TTC549 (cell line): ENCODE measurements at regions not wholly inside any gene's neighbourhood (a gene's known extent, or its start where the extent isn't known, plus 50 kb on each side); places are given as distances from the start of the nearest gene placed in this dataset.

Experiments
- FAIRE-seq: peaks from 2 replicates; lab custom pipeline; 2012; peaks lifted over from hg19 to GRCh38; lab: Jason Lieb, UNC

DNA sequence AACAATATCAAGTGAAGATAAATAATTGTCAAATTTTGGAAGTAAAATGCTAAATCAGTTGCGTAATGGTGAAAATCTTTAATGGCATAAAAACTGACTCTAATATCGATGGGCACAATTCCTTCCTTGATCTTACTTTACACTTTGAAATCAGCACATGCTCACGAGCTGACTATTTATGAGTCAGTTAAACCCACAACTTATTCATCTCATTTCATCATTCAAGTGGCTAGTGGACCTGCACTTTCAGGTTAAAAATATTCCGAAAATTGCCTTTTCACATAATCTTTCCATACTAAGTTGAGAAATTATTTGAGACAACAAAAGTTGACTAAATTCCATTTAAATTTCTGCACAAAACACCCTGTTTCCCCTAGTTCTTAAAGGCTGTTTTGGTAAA is 582.1 kb upstream of the TENM3 start:
- no peak for FAIRE-seq

DNA sequence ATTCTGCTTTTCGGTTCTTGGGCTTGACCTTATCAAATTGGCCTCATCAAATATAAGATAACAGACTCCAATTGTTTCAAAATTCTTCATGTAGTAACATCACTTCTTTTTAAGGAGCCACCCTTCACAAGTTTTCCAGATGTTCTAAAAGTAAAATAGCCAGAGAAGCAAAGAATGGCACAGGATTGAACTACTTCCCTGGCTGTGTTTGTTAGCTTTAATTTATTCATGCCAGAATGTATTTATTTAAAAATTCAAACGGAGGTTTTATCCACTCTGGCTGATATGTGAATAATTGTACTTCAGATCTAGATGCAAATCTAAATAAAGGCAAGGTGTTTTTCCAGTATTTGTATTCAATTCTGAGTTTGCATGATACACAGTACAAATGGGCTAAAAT is 581.3 kb upstream of the TENM3 start:
- FAIRE-seq, result no peak

DNA sequence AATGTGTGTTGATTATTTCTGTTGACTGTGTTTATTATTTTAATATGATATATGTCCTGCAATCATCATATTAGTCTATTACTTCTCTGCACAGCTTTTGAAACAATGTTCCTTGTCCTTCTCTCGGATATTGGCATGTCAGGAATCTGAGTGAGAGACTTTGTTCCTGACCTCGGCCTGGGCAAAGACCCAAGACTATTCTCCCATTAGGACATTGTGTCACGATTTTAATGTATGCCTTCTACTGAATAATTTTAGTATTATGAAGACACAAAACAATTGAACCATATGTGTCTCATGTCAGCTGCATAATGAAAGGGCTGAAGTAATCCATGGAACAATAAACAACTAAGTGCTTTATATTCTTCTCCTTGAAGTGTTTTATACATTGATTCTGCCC is 580.8 kb upstream of the TENM3 start:
- FAIRE-seq, result no peak

DNA sequence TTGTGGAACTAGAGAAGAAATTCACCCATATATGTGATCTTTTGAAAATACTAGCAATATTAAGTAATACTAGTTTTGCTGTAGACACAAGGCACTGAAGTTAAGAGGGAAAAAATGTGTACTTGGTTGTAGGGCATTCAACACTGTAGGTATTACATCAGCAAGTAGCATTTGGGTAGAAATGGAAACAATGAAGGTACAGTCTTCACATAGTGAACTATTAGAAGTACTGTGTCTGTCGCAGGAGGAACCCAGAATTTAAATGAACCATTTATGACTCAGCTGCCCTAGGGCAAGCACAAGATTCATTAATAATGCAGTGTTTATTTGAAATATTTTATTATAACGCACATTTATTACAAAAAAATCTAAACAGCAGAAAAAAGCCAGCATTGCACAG is 572.7 kb upstream of the TENM3 start:
- no peak for FAIRE-seq

DNA sequence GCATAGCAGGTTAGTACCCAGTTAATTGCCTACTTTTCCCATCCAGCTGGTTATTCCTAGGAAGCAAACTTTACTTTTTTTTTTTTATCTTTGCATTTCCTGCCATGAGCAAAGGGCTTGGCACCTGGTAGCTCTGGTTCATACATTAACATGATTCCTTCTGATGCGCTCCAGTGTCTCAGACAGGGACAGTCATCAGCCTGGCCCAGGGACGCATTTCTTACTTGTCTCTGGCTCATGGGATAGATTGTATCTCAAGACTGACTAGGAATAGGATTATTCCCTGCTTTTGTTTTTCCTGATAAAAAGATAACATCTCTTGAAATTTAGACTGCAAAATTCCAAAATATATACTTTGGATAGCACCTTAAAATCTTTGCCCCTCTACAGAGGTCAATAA is 571.5 kb upstream of the TENM3 start:
- no peak for FAIRE-seq

DNA sequence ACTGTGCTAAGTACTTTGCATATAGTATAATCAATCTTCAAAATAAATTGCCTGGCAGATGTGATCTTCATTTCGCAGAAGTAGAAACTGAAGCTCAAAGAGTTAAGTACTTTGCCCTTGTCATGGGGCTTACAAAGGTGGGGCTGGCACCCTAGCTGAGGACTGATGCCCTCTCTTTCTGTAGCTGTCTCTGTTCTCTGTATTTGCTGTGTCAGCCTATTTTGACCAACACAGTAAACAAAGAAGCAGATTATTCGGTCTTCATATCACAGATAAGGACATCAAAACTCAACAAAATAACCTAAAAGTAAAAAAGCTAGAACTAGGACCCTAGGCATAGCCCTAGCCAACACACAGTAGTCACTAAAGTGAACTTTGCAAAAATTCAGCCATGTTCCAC is 570.5 kb upstream of the TENM3 start:
- no peak for FAIRE-seq

DNA sequence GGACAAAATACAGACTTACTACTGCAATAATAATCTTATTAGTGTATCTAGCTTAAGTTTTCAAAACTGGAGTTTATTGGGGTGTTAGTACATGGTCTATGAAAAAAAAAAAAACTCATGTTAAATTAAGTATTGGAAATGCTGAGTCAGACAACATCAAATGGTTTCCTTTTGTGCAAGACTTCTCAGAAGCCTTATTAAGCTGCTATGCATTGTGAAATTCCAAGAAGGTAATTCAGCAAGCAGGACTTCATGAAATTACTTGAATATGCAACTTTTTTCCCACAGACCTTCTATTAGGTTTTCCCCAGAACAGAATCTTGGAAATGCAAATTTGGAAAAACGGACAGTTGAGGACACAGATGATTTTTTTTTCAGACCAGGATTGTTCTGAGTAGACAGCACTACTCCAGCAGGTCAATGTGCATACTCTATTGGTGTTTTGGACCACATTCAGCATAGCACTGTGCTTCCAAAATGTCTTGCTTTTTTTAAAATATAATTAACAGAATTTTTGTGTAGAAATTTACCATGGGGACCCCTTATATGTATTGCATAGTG is 568.8 kb upstream of the TENM3 start:
- FAIRE-seq, result no peak

DNA sequence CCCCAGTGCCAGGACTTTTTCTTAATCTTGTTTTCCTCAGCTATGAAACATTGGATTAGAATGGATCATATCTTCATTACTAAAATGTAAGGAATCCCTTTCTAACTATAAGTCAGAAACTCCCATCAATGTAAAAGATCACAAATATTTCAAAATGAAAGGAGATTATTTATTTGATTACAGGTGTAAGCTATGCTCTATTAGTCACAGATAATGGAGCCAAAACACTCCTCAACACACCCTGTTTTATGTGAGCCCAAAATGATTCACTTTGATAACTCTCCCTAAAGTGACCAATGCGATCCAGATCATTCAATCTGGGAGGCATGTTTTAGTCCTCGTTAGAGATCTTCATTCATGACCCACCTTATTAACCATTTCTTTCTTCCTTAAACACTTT is 566.7 kb upstream of the TENM3 start:
- no peak for FAIRE-seq

DNA sequence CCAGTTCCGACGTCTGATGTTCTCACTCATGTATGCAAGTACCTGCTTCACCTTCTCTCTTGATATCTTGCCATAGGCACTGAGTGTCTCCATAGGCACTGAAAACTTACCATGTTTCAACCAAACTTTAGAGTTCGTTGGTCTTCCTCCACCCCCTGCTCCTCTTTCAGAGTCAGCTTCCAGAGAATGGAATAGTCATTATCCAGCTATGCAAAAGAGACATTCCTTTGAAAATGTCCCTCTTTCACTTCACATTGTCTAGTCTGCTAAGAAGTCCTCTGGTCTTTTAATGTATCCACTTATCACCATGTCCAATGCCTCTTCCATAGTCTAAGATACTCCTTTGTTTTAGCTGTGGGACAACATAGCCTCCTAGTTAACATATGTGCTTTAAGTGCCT is 566.0 kb upstream of the TENM3 start:
- FAIRE-seq, result no peak

DNA sequence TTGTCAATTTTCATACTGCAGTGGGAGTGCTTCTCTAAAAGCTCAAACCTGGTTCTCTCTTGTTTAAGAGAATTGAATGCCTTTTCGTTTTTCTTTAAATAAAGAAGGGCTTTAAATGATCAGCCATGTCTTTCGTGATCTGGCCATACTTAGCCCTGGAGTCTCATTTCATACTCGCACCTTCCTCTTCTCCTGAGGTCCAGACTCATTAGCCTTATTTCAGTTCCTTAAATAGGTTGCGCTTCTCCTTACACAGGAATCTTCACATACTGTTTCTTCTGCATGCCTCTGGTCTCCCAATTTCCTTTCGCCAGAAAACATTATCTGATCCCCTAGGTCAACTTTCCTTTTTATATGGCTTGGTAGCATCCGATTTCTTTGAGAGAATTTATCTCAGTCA is 565.6 kb upstream of the TENM3 start:
- FAIRE-seq, result no peak

DNA sequence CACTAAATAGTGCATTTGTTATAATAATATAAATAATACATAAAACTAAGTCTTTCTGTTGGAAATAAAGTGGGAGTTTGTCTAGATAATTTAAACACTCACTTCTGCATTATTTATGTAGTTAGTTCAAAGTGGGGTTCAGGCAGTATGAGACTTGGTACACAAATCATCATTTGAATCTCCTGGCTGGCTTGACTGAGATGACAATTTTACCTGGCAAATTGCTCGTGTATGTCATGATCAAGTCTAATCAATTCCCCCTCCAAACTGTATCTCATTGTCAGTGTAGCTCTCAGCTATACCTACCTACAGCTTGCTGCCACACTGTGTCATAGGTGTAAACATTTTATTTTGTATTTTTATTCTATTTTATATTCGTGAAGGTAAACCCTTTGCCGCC is 563.4 kb upstream of the TENM3 start:
- FAIRE-seq, result no peak

DNA sequence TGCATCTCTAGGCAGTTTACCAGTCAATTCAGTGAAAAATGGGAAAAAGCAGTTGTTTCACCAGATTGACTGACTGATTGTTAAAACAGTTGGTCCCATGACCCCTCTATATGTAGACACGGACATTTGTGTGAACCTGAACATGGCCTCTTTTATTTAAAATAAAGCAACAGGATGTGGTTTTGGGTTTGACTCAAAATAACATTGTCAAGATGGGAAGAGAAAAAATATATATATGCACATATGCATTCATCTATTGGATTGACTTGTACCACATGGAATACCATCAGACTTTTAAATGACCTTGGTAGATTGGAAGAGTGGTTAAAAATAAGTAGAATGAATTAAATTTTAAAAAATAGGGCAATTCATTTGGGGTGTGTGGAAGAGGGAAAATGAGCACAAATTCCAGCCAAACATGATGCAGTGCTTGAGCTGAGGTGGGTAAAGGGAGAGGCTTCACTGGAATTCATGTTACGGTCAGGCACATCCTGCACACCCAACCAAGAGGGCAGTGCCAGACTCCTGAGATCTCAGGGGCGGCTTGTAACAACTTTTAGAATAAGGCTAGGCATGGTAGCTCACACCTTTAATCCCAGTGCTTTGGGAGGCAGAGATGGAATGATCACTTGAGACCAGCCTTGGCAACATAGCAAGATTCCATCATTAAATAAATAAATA is 560.7 kb upstream of the TENM3 start:
- FAIRE-seq, result no peak

DNA sequence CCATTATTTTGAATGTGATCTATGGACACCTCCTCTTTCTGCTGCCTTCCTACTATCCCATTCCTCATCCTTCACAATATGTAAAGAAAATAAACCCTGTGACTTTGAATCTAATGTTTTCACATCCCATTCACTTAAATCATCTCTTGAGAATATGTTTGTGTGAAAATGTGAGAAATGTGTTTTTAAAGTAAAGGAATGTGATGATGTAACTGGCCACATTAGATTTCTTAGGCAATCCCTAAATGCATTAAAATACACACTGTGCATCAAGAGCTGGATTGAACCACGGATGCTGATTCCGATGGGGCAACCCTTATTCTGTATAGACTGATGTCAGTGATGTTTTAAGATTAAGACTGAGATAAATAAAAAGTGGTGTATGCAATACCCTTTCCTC is 558.9 kb upstream of the TENM3 start:
- no peak for FAIRE-seq

DNA sequence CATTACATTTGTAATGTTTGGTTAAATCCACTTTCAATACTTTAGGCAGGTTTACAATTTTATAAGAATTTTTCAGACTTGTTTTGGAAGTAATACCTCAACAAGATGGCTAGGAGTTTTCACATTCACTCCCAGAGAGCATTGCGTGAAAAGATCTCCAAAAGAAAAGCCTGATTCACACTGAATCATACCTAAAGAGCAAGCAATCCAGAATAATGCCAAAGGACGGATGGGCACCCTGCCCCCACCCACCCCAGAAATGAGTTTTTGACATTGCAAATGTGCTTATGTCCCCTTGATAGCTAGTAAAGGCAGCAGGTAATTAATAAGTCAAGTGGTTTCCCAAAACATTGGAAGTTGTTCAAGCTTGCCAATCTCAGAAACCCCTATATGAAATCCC is 557.7 kb upstream of the TENM3 start:
- no peak for FAIRE-seq

DNA sequence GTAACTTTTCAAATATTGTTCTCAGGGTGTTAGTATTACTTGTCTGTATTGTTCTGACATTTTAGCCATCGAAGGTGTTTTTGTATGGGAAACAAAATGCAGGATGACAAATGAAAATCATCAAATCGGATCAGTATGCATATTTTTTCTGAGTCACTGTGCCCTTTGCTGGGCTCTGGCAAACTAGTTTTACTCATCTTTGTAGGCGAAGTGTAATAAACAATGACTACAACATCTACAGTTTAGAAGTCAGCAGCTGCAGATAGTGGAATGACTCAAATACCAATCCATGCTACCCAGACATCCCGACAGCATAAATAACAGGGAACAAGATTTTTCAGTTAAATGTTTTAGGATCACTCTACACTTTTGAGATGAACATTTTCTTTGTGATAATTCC is 557.3 kb upstream of the TENM3 start:
- FAIRE-seq, result no peak

DNA sequence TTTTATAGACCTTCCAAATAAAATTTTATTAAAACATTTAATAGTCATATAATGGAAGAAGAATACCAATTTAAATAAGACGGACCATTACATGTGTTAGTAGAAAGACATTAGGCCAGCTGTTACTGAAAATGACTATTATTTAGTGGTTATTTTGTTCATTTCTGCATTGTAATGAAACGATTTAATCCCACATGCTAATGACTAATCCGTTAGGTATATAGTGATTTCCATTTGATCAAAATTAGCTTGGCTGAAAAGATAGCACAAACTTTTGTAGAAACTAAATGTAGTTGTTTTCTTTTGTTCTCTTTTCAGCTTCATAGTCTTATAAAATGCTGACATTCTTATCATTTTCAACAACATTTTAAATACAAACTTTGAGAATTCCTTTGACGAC is 556.1 kb upstream of the TENM3 start:
- no peak for FAIRE-seq

DNA sequence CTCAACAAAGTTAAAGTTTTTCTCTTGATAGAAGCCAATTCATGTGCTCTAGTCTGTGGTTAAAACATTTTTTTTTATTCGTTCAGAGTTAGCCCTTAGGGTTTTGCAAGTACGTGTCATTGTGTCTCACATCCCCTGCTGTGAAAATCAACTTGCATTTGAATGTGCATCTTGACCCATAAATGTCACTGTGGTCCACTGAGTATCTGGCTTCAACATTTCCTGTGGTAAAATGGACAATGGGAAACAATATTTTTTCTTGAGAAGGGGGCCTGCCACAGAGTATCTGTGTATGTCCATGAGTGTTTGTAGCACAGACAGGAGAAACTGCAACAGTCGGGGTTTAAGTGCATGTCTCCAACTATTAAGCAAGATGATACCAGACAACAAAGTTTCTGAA is 554.8 kb upstream of the TENM3 start:
- no peak for FAIRE-seq

DNA sequence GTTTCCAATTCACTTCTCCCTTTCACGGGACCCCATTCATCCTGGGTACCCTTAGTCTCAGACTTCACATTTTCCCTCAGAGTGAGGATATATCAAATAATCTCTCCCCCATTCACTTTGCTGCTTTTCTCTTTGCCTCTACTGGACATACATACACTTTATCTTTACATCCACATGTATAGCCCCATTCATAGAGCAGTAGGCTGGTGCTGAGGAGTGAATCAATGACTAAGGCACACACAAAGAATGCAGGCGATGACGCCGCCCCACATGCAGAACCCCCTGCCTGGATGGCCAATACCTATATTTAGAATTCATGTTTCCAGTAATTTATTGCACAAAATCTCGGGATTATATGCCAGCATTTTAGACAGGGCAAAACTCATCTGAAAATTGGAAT is 554.3 kb upstream of the TENM3 start:
- no peak for FAIRE-seq

DNA sequence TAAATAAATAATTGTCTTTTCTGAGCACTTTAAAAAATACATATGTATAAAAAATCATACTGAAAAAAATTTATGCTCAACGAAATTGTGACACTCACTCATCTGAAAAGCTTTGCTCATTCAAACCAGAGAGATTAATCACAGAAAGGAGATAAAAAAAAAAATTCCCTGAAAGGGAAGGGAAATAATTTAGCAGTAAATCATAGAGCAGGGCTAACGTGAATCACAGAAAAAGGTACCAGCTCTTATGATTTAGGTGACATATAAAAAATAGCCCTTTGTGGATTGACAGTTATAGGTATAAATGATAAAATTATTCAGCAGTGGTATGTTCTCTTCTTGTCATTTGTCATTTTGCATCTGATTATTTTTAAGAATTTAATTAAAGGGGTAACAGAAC is 552.7 kb upstream of the TENM3 start:
- FAIRE-seq, result no peak

DNA sequence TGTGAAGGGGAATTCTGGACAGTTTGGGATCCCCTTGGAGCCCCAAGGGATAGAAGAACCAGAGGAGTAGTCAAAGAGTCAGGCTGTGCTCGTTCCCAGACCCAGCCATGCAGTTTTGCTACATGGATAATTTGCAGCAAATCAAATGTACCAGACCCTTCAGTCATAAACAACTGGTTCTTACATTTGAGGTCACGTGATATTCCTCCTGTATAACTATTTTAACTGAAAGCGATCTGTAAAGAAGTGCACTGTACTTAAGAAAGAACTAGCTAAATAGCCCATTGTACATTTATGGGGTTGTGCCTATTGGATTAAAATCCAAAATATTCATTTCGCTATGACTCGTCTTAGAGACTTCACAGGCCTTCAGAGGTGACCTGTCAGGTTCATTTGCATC is 550.2 kb upstream of the TENM3 start:
- no peak for FAIRE-seq

DNA sequence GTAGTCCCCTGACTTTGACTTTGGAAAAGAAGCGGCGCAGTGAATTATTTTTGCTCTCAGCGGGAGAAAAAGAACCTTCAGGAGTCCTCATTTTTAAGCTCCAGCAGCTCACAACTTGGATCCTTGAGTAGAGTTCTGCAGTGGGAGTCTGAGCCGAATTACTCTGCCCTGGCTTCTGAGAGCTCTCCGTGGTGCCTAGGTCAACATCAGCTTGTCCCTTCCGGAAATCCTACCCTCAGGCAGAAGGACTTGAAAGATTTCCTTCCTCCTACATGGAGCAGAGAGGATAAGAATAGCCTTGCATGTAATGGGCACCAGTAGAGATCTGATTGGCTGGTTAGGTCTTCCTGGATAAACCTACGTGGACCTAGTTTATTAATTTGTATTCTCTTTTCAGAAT is 549.7 kb upstream of the TENM3 start:
- FAIRE-seq, result no peak

DNA sequence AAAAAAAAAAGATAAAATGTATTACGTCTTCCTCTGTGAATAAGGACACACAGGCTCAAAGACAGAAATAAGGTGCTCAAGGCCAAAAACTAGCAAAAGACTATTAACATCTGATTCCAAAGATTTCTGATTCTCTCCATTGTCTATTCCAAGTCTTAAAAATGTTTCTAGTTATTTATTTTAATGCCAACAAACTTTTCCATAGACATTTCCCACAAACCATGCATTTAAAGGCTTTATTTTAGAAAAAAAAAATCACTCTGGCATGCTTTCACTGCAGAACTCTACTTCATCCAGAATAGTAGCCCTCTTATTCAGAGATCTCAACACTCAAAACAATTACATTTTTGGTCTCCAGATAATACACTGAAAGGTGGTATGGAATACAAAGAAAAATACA is 545.0 kb upstream of the TENM3 start:
- FAIRE-seq, result no peak

DNA sequence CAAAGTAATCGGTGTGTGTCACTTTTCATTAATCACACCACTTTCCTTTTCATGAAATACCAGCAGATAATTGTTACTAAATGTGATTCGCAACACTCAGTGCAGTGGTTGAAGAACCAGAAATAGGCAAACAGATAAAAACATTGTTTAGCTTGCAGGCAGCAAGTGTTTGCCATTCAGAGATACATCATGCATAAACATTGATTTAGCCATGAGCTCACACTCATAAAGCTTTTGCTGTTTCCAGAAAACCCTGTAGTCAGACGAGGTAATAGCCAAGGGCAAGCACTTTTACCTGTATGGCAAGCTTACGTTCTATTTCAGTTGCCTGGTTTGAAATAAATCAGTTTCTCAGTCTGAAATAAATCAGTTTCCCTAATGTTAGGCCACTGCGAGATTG is 542.0 kb upstream of the TENM3 start:
- FAIRE-seq, result no peak

DNA sequence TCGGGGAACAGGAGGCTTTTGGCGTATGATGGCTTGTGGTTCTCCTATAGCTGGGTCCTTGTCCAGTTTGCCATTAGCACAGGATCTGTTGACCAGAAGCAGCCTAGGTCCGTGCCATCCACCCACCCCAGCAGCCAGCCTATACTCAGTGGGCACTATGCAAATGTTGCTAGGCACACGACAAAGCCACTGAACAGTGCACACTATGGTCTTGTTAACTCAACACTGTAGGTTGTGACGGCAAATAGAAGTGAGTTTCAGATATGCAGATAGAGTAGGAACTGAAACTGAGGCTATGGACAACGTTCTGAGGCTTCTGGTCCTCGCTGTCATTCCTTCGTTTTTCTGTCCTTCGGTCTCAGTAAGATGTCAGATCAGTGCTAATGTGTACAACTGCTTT is 541.3 kb upstream of the TENM3 start:
- no peak for FAIRE-seq
